ENCODE measurements at regions not wholly inside any gene's neighbourhood (a gene's known extent, or its start where the extent isn't known, plus 50 kb on each side); places are given as distances from the start of the nearest gene placed in this dataset.

DNA sequence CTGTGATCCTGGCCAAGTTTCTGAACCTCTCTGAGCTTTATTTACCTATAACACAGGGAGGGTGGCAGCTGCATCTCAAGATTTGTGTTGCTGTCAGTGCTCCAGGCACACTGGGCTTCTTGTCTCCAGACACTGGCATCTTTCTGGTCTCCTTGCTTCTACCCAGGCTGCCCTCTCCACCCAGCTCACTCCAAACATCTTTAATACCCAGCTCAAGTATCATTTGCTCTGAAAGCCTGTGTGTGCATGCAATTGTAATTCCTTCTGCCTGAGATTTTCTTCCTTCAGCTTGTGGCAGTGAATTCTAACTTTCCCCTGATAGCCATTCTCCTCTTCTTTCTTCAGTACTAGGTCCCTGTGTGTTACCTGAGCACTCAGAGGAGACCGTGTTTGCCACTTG lies 50.7 kb upstream of the USP7 start:
- no peak for TF ChIP-seq TCF12 (IDR thresholded peaks at IDR 0.05; ENCODE audit: low read depth)
- no peak for TF ChIP-seq CEBPB (IDR thresholded peaks at IDR 0.05)
- no peak for TF ChIP-seq NFIC (IDR thresholded peaks at IDR 0.05)
- TF ChIP-seq, protein P1, sequence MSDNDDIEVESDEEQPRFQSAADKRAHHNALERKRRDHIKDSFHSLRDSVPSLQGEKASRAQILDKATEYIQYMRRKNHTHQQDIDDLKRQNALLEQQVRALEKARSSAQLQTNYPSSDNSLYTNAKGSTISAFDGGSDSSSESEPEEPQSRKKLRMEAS (IDR thresholded peaks at IDR 0.05): no peak
- no peak for TF ChIP-seq TAF1 (IDR thresholded peaks at IDR 0.05; ENCODE audit: low read depth)
- TF ChIP-seq RAD21 (IDR thresholded peaks at IDR 0.05; ENCODE audit: low read depth): no peak
- TF ChIP-seq, protein P2, sequence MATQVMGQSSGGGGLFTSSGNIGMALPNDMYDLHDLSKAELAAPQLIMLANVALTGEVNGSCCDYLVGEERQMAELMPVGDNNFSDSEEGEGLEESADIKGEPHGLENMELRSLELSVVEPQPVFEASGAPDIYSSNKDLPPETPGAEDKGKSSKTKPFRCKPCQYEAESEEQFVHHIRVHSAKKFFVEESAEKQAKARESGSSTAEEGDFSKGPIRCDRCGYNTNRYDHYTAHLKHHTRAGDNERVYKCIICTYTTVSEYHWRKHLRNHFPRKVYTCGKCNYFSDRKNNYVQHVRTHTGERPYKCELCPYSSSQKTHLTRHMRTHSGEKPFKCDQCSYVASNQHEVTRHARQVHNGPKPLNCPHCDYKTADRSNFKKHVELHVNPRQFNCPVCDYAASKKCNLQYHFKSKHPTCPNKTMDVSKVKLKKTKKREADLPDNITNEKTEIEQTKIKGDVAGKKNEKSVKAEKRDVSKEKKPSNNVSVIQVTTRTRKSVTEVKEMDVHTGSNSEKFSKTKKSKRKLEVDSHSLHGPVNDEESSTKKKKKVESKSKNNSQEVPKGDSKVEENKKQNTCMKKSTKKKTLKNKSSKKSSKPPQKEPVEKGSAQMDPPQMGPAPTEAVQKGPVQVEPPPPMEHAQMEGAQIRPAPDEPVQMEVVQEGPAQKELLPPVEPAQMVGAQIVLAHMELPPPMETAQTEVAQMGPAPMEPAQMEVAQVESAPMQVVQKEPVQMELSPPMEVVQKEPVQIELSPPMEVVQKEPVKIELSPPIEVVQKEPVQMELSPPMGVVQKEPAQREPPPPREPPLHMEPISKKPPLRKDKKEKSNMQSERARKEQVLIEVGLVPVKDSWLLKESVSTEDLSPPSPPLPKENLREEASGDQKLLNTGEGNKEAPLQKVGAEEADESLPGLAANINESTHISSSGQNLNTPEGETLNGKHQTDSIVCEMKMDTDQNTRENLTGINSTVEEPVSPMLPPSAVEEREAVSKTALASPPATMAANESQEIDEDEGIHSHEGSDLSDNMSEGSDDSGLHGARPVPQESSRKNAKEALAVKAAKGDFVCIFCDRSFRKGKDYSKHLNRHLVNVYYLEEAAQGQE (IDR thresholded peaks at IDR 0.05; ENCODE audit: low read depth): no peak
- TF ChIP-seq FOXM1 (IDR thresholded peaks at IDR 0.05; ENCODE audit: borderline replicate concordance, low read depth): no peak
- TF ChIP-seq TEAD4 (IDR thresholded peaks at IDR 0.05): no peak
- no peak for TF ChIP-seq EP300 (IDR thresholded peaks at IDR 0.05; ENCODE audit: borderline replicate concordance)

DNA sequence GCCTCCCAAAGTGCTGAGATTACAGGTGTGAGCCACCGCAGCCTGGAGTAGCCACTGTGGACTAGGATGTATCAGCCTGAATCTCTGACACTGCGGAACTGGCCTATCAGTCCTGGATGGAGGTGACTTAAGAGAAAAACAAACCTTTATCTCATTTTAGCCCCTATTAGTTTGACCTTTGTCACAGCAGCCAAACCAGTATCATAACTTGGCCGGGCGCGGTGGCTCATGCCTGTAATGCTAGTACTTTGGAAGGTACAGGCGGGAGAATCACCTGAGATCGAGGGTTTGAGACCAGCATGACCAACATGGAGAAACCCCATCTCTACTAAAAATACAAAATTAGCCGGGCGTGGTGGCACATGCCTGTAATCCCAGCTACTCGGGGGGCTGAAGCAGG lies 51.8 kb upstream of the USP7 start:
- TF ChIP-seq EGR1 (IDR thresholded peaks at IDR 0.05) (no peak), TEAD4 (IDR thresholded peaks at IDR 0.05) (no peak), YY1 (IDR thresholded peaks at IDR 0.05; ENCODE audit: low read depth) (no peak), RAD21 (IDR thresholded peaks at IDR 0.05; ENCODE audit: low read depth) (no peak), FOXM1 (IDR thresholded peaks at IDR 0.05; ENCODE audit: borderline replicate concordance, low read depth) (no peak), CREB1 (IDR thresholded peaks at IDR 0.05; ENCODE audit: low read depth) (no peak)
- TF ChIP-seq, protein P3, sequence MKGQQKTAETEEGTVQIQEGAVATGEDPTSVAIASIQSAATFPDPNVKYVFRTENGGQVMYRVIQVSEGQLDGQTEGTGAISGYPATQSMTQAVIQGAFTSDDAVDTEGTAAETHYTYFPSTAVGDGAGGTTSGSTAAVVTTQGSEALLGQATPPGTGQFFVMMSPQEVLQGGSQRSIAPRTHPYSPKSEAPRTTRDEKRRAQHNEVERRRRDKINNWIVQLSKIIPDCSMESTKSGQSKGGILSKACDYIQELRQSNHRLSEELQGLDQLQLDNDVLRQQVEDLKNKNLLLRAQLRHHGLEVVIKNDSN (IDR thresholded peaks at IDR 0.05): no peak
- TF ChIP-seq, protein P2 (IDR thresholded peaks at IDR 0.05; ENCODE audit: low read depth): no peak

DNA sequence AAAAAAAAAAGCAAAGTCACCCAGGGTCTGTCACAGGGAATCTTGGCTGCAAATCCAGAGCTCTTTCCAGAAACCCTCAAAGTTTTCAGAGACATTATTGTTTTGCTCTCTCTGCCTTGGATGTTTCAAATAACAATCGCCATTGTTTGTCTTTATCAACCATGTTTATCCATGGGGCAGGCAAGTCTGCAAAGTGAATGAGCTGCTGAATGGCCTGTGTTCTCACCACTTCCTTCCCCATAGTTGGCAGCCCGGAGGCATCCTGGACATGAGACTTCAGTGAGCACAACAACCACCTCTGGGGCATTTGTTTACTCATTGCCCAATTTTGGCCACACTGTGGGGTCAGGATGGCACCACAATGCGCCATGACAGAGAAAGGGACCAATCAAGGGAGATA lies 53.1 kb upstream of the USP7 start:
- TF ChIP-seq, protein P3 (IDR thresholded peaks at IDR 0.05): no peak
- TF ChIP-seq EGR1 (IDR thresholded peaks at IDR 0.05) (no peak), TEAD4 (IDR thresholded peaks at IDR 0.05) (no peak), TCF12 (IDR thresholded peaks at IDR 0.05; ENCODE audit: low read depth) (no peak), ZBTB7A (IDR thresholded peaks at IDR 0.05; ENCODE audit: low read depth) (no peak), CEBPB (IDR thresholded peaks at IDR 0.05) (no peak), FOXM1 (IDR thresholded peaks at IDR 0.05; ENCODE audit: borderline replicate concordance, low read depth) (no peak), EP300 (IDR thresholded peaks at IDR 0.05; ENCODE audit: borderline replicate concordance) (no peak), NFIC (IDR thresholded peaks at IDR 0.05) (no peak), YY1 (IDR thresholded peaks at IDR 0.05; ENCODE audit: low read depth) (no peak), CREB1 (IDR thresholded peaks at IDR 0.05; ENCODE audit: low read depth) (no peak), TAF1 (IDR thresholded peaks at IDR 0.05; ENCODE audit: low read depth) (no peak), RAD21 (IDR thresholded peaks at IDR 0.05; ENCODE audit: low read depth) (no peak)
- TF ChIP-seq, protein P1 (IDR thresholded peaks at IDR 0.05): no peak
- TF ChIP-seq, protein P2 (IDR thresholded peaks at IDR 0.05; ENCODE audit: low read depth): no peak

DNA sequence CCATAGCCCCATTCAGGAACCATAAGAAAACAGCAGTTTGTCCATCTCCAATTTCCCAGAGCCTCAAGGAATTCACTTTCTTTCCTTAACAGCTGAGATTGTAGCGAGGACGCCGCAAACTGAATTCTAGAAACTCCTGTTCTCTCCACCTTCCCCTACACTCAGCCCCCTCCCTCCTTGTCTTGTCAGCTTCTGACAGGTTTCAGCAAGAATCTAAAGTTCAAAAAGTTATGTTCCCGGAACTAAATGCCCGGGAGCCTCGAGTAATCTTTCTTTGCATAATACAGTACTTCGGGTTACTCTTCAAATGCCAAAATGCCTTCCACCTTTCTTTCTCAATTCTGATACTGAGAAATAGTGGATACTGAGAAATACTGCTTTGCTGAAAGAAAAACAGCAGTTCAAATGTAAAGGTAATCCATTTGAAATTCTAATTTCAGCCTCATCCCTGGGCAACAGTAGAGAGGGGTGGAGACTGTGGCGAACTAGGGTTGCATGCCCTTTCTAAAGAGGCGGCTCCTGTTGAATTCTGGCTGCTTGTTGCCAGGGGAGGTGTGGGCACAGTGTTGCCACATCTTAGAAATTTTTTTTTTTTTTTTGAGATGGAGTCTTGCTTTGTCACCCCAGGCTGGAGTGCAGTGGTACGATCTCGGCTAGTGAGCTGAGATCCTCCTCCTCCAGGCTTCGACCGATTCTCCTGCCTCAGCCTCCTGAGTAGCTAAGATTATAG lies 63.5 kb upstream of the USP7 start:
- TF ChIP-seq ZBTB7A (IDR thresholded peaks at IDR 0.05; ENCODE audit: low read depth): no peak
- TF ChIP-seq TAF1 (IDR thresholded peaks at IDR 0.05; ENCODE audit: low read depth): no peak
- TF ChIP-seq RAD21 (IDR thresholded peaks at IDR 0.05; ENCODE audit: low read depth): no peak
- TF ChIP-seq, protein P2 (IDR thresholded peaks at IDR 0.05; ENCODE audit: low read depth): no peak
- TF ChIP-seq YY1 (IDR thresholded peaks at IDR 0.05; ENCODE audit: low read depth): no peak
- TF ChIP-seq CREB1 (IDR thresholded peaks at IDR 0.05; ENCODE audit: low read depth): no peak
- TF ChIP-seq, protein P3 (IDR thresholded peaks at IDR 0.05): no peak
- no peak for TF ChIP-seq TCF12 (IDR thresholded peaks at IDR 0.05; ENCODE audit: low read depth)
